ENCODE measurements at regions not wholly inside any gene's neighbourhood (a gene's known extent, or its start where the extent isn't known, plus 50 kb on each side); places are given as distances from the start of the nearest gene placed in this dataset.

- H2AFZ ChIP-seq (ENCODE audit: low read depth, low read length): no peak overlapping the region
- H3K4me1 ChIP-seq (ENCODE audit: low read length): no peaks in the 10 kb centered on the region
- H4K20me1 ChIP-seq (ENCODE audit: insufficient read depth, low read length): no peaks in the 10 kb centered on the region
- H3K9ac ChIP-seq (ENCODE audit: low read length): no peak overlapping the region
- H3K4me3 ChIP-seq (ENCODE audit: low read length): no peak overlapping the region
- TF ChIP-seq CTCF (IDR thresholded peaks at IDR 0.05; ENCODE audit: low read depth, low read length): no peak
- no peak for TF ChIP-seq EZH2phosphoT487 (IDR thresholded peaks at IDR 0.05; ENCODE audit: low read depth)
- H3K9me3 ChIP-seq (ENCODE audit: insufficient read depth, low read length): no peaks in the 10 kb centered on the region
- no peaks in the 10 kb centered on the region; the same call in 1 of the 2 replicates for H3K27me3 ChIP-seq (ENCODE audit: low read depth, low read length)
- no peak overlapping the region for H3K27ac ChIP-seq (ENCODE audit: low read length)
- H3K79me2 ChIP-seq (ENCODE audit: low read length): no peaks in the 10 kb centered on the region
- H3K36me3 ChIP-seq (replicated peaks; ENCODE audit: low read depth, low read length): no peaks in the 10 kb centered on the region
- H3K4me2 ChIP-seq (ENCODE audit: low read length): no peak overlapping the region
Observed at GRCh38 chr10:28387140-28387539, 84.3 kb upstream of the MPP7 start.

GRCh38 chr10:28391283-28391682 lies 88.4 kb upstream of the MPP7 start:
- TF ChIP-seq CTCF (IDR thresholded peaks at IDR 0.05; ENCODE audit: low read depth, low read length): no peak
- no peak for TF ChIP-seq EZH2phosphoT487 (IDR thresholded peaks at IDR 0.05; ENCODE audit: low read depth)
- Histone ChIP-seq H2AFZ (ENCODE audit: low read depth, low read length) (no peak overlapping the region), H3K4me1 (ENCODE audit: low read length) (peaks cover 11% of the 10 kb centered on the region; the same call in 1 of the 2 replicates), H3K27ac (ENCODE audit: low read length) (no peak overlapping the region), H3K79me2 (ENCODE audit: low read length) (no peaks in the 10 kb centered on the region), H3K4me3 (ENCODE audit: low read length) (no peak overlapping the region), H4K20me1 (ENCODE audit: insufficient read depth, low read length) (no peaks in the 10 kb centered on the region), H3K36me3 (replicated peaks; ENCODE audit: low read depth, low read length) (no peaks in the 10 kb centered on the region), H3K27me3 (ENCODE audit: low read depth, low read length) (no peaks in the 10 kb centered on the region), H3K9ac (ENCODE audit: low read length) (no peak overlapping the region), H3K4me2 (ENCODE audit: low read length) (no peak overlapping the region), H3K9me3 (ENCODE audit: insufficient read depth, low read length) (no peaks in the 10 kb centered on the region)

- Histone ChIP-seq H3K27ac (ENCODE audit: low read length) (no peak overlapping the region), H3K4me3 (ENCODE audit: low read length) (peak overlapping the region; percentile 49; the same call in 1 of the 2 replicates), H3K4me1 (ENCODE audit: low read length) (peaks cover 15% of the 10 kb centered on the region), H3K36me3 (replicated peaks; ENCODE audit: low read depth, low read length) (no peaks in the 10 kb centered on the region), H3K9ac (ENCODE audit: low read length) (no peak overlapping the region), H2AFZ (ENCODE audit: low read depth, low read length) (peak overlapping the region; percentile 80), H3K27me3 (ENCODE audit: low read depth, low read length) (no peaks in the 10 kb centered on the region), H3K4me2 (ENCODE audit: low read length) (peak overlapping the region; percentile 77), H3K9me3 (ENCODE audit: insufficient read depth, low read length) (no peaks in the 10 kb centered on the region), H4K20me1 (ENCODE audit: insufficient read depth, low read length) (no peaks in the 10 kb centered on the region), H3K79me2 (ENCODE audit: low read length) (no peaks in the 10 kb centered on the region)
- TF ChIP-seq EZH2phosphoT487 (IDR thresholded peaks at IDR 0.05; ENCODE audit: low read depth) (no peak), CTCF (IDR thresholded peaks at IDR 0.05; ENCODE audit: low read depth, low read length) (peak; percentile 79)
Observed at GRCh38 chr10:28393956-28394568, 91.2 kb upstream of the MPP7 start.

GRCh38 chr10:28396331-28396730 lies 93.5 kb upstream of the MPP7 start:
- Histone ChIP-seq H4K20me1 (ENCODE audit: insufficient read depth, low read length) (no peaks in the 10 kb centered on the region), H3K27me3 (ENCODE audit: low read depth, low read length) (no peaks in the 10 kb centered on the region), H3K9me3 (ENCODE audit: insufficient read depth, low read length) (no peaks in the 10 kb centered on the region), H3K4me3 (ENCODE audit: low read length) (no peak overlapping the region), H3K36me3 (replicated peaks; ENCODE audit: low read depth, low read length) (no peaks in the 10 kb centered on the region), H3K4me1 (ENCODE audit: low read length) (peaks cover 38% of the 10 kb centered on the region), H3K27ac (ENCODE audit: low read length) (no peak overlapping the region), H3K79me2 (ENCODE audit: low read length) (no peaks in the 10 kb centered on the region), H3K9ac (ENCODE audit: low read length) (no peak overlapping the region), H2AFZ (ENCODE audit: low read depth, low read length) (no peak overlapping the region), H3K4me2 (ENCODE audit: low read length) (no peak overlapping the region)
- no peak for TF ChIP-seq EZH2phosphoT487 (IDR thresholded peaks at IDR 0.05; ENCODE audit: low read depth)
- TF ChIP-seq CTCF (IDR thresholded peaks at IDR 0.05; ENCODE audit: low read depth, low read length): no peak
